Breast epithelium (tissue), 4 donors: ENCODE measurements at regions not wholly inside any gene's neighbourhood (a gene's known extent, or its start where the extent isn't known, plus 50 kb on each side); places are given as distances from the start of the nearest gene placed in this dataset.

ENCODE experiments used
- DNase-seq, 2 donors: peaks; one replicate each; pipeline ENCODE4 v3.0.0-alpha.2; 2019; ENCODE audit warnings: low spot score in 2 of 2
- H3K27ac ChIP-seq, 2 donors: fragments of 200-600 bp; sonication (generic) in 1 of 2; one replicate each; pipeline ENCODE4 v1.5.1; 2016 to 2019; ENCODE audit warnings: mild to moderate bottlenecking in 1 of 2
- H3K27me3 ChIP-seq, 2 donors: fragments of 200-600 bp; sonication (generic) in 1 of 2; one replicate each; pipeline versions ENCODE4 v1.5.1 to v1.6.0; 2017 to 2019; ENCODE audit warnings: control low read depth in 1 of 2, mild to moderate bottlenecking in 1 of 2
- H3K36me3 ChIP-seq: fragments of 200-600 bp; one replicate; pipeline ENCODE4 v1.5.1; 2019
- H3K4me1 ChIP-seq, 2 donors: fragments of 200-600 bp; sonication (generic); one replicate each; pipeline ENCODE4 v1.5.1; 2016 to 2019; ENCODE audit warnings: control low read depth in 1 of 2
- H3K4me3 ChIP-seq, 3 donors: fragments of 200-600 bp; sonication (generic); 1 replicate in 2 of 3; 2 replicates in 1 of 3; pipeline ENCODE4 v1.5.1; 2016 to 2019; ENCODE audit warnings: mild to moderate bottlenecking in 3 of 3, moderate library complexity in 2 of 3
- H3K9me3 ChIP-seq, 2 donors: fragments of 200-600 bp; sonication (generic) in 1 of 2; one replicate each; pipeline ENCODE4 v1.5.1; 2016 to 2019; ENCODE audit warnings: control low read depth in 1 of 2
- POLR2A ChIP-seq: fragments of 450-650 bp; IDR thresholded peaks from one replicate; pipeline ENCODE4 v1.6.1; 2016; ENCODE audit warnings: antibody characterized with exemption, mild to moderate bottlenecking, moderate library complexity
- POLR2AphosphoS5 ChIP-seq, 3 donors: sonication (generic); formaldehyde crosslinking; IDR thresholded peaks; one replicate each; pipeline ENCODE4 v1.6.1; 2017; ENCODE audit warnings: antibody characterized with exemption in 3 of 3
- intact Hi-C: fragments of 100-400 bp; cut with DNase I; formaldehyde crosslinking; loops from one replicate; pipeline ENCODE4 v1.15.1; 2023; ENCODE audit warnings: low total_unique reads
- TF ChIP-seq, protein P1 (sequence below), 3 donors: fragments of 450-650 bp; IDR thresholded peaks; one replicate each; pipeline ENCODE4 v1.5.1; 2016 to 2017; ENCODE audit warnings: antibody characterized with exemption in 3 of 3, mild to moderate bottlenecking in 3 of 3, moderate library complexity in 3 of 3

DNA sequence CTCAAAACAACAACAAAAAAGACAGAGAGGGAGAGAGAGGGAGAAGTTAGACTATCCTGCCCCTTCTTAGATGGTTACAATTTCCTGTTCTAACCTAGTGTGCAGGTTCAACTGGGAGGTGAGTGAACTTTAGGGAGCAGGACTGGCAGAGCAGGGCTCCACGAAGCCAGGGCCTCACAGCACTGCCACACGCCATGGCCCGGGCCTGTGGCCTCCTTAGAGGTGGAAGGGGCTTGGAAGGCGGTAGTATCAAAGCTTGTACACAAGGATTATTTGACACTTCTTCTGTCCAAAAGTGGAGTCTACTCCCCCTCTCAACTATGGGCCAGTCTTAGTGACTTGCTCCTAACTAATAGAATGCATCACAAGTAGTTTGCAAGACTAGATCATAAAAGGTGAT lies 62.9 kb upstream of the TMEM72 start:
- no peak overlapping the region for H3K4me3 ChIP-seq
- H3K36me3 ChIP-seq = no peaks in the 10 kb centered on the region
- H3K27me3 ChIP-seq = no peaks in the 10 kb centered on the region
- no peaks in the 10 kb centered on the region for H3K4me1 ChIP-seq
- no peak overlapping the region for H3K27ac ChIP-seq
- no peak for TF ChIP-seq POLR2AphosphoS5 (IDR thresholded peaks at IDR 0.05)
- TF ChIP-seq, protein P1, sequence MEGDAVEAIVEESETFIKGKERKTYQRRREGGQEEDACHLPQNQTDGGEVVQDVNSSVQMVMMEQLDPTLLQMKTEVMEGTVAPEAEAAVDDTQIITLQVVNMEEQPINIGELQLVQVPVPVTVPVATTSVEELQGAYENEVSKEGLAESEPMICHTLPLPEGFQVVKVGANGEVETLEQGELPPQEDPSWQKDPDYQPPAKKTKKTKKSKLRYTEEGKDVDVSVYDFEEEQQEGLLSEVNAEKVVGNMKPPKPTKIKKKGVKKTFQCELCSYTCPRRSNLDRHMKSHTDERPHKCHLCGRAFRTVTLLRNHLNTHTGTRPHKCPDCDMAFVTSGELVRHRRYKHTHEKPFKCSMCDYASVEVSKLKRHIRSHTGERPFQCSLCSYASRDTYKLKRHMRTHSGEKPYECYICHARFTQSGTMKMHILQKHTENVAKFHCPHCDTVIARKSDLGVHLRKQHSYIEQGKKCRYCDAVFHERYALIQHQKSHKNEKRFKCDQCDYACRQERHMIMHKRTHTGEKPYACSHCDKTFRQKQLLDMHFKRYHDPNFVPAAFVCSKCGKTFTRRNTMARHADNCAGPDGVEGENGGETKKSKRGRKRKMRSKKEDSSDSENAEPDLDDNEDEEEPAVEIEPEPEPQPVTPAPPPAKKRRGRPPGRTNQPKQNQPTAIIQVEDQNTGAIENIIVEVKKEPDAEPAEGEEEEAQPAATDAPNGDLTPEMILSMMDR (IDR thresholded peaks at IDR 0.05) = no peak
- no peak for TF ChIP-seq POLR2A
- no peaks in the 10 kb centered on the region for H3K9me3 ChIP-seq
- intact Hi-C loops = no loop called here
- no peak for DNase-seq

DNA sequence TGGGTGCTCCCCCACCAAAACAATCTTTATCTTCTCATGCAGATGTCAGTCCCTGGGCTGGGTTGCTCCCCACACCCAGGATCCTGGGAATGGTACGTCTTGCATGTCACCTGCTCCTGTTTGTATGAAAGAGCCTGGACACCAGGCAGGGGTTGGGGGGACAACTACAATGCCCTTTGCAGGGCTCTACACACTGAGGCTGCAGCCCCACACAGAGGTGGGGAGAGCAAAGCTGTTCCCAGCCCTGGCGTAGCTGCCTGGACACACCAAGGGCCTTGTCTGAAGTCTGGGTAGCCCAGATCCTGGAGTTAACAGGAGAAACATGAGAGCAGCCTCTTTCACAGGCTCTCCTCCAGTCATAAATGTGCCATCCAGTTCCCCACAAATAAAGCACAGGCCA lies 61.2 kb upstream of the TMEM72 start:
- Histone ChIP-seq H3K27me3 (no peaks in the 10 kb centered on the region), H3K27ac (no peak overlapping the region), H3K36me3 (no peaks in the 10 kb centered on the region), H3K9me3 (no peaks in the 10 kb centered on the region), H3K4me1 (no peaks in the 10 kb centered on the region), H3K4me3 (no peak overlapping the region)
- TF ChIP-seq POLR2AphosphoS5 (IDR thresholded peaks at IDR 0.05) (no peak), POLR2A (no peak)
- TF ChIP-seq, protein P1 (IDR thresholded peaks at IDR 0.05) = no peak
- DNase-seq = no peak
- intact Hi-C loops = loop anchor here (10.0 kb wide), 1 partner anchor 1175 kb away; no protein-coding TSS in a partner anchor

DNA sequence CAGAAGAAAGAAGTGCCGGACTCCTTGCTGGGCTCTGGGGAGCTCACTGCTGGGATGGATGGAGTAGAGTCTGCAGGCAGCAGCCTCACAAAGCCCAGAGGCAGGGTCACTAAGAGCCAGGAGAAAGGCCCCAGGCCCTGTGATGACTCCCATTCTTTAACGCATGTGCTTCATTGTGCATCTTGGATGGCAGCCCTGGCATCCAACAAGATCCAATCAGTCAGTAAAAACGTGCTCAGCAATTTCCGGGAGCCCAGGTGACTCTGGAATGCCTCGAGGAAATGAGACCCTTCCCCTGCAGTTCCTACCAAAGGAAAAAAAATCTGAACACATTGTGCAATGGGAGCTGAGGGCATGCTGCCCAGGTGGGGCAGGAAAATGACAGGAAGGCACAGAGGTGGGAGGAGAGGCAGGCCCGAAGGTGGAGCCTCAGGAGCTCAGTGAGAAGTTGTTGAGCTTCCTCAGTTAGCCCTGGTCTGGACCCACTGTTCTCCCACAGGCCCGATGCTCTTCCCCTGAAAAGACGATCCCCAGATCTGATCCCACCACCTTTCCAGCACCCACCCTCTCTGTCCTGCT lies 60.7 kb upstream of the TMEM72 start:
- H3K36me3 ChIP-seq = no peaks in the 10 kb centered on the region
- TF ChIP-seq POLR2AphosphoS5 (IDR thresholded peaks at IDR 0.05) = no peak
- TF ChIP-seq, protein P1 (IDR thresholded peaks at IDR 0.05) = no peak
- no peak for TF ChIP-seq POLR2A
- H3K4me3 ChIP-seq = no peak overlapping the region
- H3K4me1 ChIP-seq = no peaks in the 10 kb centered on the region
- no peaks in the 10 kb centered on the region for H3K9me3 ChIP-seq
- no peaks in the 10 kb centered on the region for H3K27me3 ChIP-seq
- no peak for DNase-seq
- no peak overlapping the region for H3K27ac ChIP-seq
- intact Hi-C loops = loop anchor here (10.0 kb wide), 1 partner anchor 1176 kb away; no protein-coding TSS in a partner anchor

DNA sequence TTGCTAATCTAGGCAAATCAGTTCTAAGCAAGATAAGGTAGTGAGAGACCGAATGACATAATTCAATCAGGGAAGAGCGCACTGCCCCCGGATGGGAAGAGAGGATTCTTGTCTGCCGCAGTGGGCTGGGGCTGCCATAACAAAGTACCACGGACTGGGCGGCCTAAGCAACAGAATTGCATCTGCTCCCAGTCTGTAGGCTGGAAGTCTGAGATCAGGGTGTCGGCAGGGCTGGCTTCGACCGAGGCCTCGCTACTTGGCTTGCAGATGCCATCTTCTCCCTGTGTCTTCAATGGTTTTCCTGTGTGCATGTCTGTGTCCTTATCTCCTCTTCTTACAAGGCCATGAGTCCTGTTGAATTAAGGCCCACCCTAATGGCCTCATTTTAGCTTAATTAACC lies 59.7 kb upstream of the TMEM72 start:
- Histone ChIP-seq H3K4me1 (no peaks in the 10 kb centered on the region), H3K27me3 (no peaks in the 10 kb centered on the region), H3K27ac (no peak overlapping the region), H3K36me3 (no peaks in the 10 kb centered on the region), H3K4me3 (no peak overlapping the region), H3K9me3 (no peaks in the 10 kb centered on the region)
- intact Hi-C loops = loop anchor here (10.0 kb wide), 1 partner anchor 1177 kb away; no protein-coding TSS in a partner anchor
- DNase-seq = no peak
- TF ChIP-seq POLR2A (no peak), POLR2AphosphoS5 (IDR thresholded peaks at IDR 0.05) (no peak)
- TF ChIP-seq, protein P1 (IDR thresholded peaks at IDR 0.05) = no peak

DNA sequence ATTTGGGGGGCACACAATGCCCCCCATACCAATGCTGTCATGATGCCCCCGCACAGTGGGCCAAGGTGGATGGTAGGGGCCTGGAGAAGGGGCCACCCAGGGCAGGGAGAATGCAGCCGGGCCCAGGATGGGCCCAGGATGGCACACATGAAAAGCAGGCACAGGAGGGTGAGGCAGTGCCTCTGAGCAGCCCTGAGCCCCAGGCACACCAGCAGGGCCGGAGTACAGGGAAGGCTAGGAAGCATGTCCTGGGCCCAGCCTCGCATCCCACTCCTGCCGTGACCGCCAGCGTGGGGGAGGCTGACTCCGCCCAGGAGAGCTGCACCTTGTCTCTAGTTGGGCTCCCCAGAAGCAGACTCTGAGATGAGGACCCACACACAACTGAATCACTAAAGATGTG lies 59.3 kb upstream of the TMEM72 start:
- Histone ChIP-seq H3K4me1 (no peaks in the 10 kb centered on the region), H3K4me3 (no peak overlapping the region), H3K27ac (no peak overlapping the region), H3K9me3 (no peaks in the 10 kb centered on the region), H3K27me3 (no peaks in the 10 kb centered on the region), H3K36me3 (no peaks in the 10 kb centered on the region)
- intact Hi-C loops = loop anchor here (10.0 kb wide), 1 partner anchor 1177 kb away; no protein-coding TSS in a partner anchor
- TF ChIP-seq POLR2AphosphoS5 (IDR thresholded peaks at IDR 0.05) = no peak
- no peak for DNase-seq
